Vagina (tissue), 2 donors: ENCODE measurements at regions not wholly inside any gene's neighbourhood (a gene's known extent, or its start where the extent isn't known, plus 50 kb on each side); places are given as distances from the start of the nearest gene placed in this dataset.

Source experiments
- POLR2A ChIP-seq, 2 donors: fragments of 450-650 bp; IDR thresholded peaks; one replicate each; pipeline ENCODE4 v1.6.1; 2017; ENCODE audit warnings: antibody characterized with exemption in 2 of 2, mild to moderate bottlenecking in 2 of 2, moderate library complexity in 2 of 2
- POLR2AphosphoS5 ChIP-seq, 2 donors: sonication (generic); formaldehyde crosslinking; IDR thresholded peaks; one replicate each; pipeline ENCODE4 v1.9.0; 2017; ENCODE audit warnings: antibody characterized with exemption in 2 of 2, mild to moderate bottlenecking in 2 of 2, low read depth in 1 of 2; ENCODE audit not compliant: insufficient read depth in 1 of 2

DNA sequence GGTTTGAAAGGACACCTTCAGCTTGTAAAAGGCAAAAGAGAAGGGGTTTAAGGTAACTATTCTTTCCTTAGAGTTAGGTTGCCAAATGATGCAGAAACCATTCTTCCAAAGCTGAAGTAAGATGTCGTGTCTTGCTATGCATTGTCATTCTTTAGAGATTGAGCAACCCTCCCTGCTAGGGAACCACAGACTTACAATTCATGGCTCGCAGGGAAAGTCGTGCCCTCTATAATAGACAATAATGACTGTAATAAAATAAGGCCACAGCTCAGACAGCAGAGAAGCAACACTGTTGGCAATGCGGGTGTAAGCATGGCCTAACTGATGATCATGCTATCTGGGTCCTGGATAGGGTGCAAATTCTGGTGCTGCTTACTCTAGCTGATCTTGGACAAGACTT is 129.6 kb upstream of the CDH13 start:
- TF ChIP-seq POLR2AphosphoS5 (IDR thresholded peaks at IDR 0.05; ENCODE audit: insufficient read depth in 1 of 2, low read depth in 1 of 2) (no peak), POLR2A (IDR thresholded peaks at IDR 0.05) (no peak)
